ENCODE measurements at regions not wholly inside any gene's neighbourhood (a gene's known extent, or its start where the extent isn't known, plus 50 kb on each side); places are given as distances from the start of the nearest gene placed in this dataset.

DNA sequence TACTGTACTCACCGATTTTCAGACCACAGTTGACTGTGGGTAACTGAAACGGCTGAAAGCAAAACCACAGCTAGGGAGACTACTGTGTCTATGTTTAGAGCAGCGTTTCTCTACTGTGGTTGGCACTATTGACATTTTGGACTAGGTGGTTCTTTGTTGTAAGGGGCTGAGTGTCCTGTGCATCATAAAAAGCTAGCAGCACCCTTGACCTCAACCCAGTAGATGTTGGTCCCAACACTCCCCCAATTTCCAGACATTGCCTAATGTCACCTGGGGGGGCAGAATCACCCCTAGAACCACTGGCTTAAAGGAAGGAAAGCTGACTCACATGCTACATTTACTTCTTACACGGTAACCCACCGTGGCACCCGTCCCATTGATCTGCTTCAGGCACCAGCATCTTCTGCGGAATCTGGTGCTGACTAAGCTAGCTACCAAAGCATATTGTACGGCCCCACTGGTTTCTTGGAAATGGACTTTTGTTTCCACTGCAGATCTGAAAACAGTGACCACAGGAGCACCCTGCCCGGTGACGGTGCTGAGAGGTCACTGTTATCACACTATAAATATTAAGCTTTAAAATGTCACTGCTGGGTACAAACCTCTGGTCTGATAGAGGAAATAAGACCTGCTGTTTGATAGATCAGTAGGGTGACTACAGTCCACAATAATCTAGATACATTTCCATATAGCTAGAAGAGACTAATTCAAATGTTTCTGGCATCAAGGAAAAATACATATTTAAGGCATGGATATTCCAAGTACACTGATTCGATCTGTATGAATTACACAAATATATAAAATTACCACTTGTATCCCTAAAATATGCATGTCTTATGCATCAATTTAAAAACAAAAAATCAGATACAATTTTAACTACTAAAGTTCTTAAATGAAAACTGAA, 151.4 kb downstream of the HSD17B3 start:
- no peak for DNase-seq (ENCODE audit: low spot score)
- Histone ChIP-seq H3K4me3 (ENCODE audit: low read depth, low read length, poor library complexity, severe bottlenecking) (no peak overlapping the region), H3K4me1 (ENCODE audit: insufficient read depth, low read length, poor library complexity, severe bottlenecking) (no peaks in the 10 kb centered on the region), H3K9me2 (ENCODE audit: insufficient read depth, low read length) (no peaks in the 10 kb centered on the region), H3K79me2 (ENCODE audit: insufficient read depth, low read depth, low read length) (no peaks in the 10 kb centered on the region), H4K20me1 (ENCODE audit: insufficient read depth, low read length) (no peaks in the 10 kb centered on the region), H3K9me3 (ENCODE audit: low read length) (no peaks in the 10 kb centered on the region), H2AFZ (ENCODE audit: low read length) (no peak overlapping the region), H3K36me3 (ENCODE audit: insufficient read depth, low read length) (no peaks in the 10 kb centered on the region), H3K27ac (ENCODE audit: low read depth, low read length, poor library complexity, severe bottlenecking) (no peak overlapping the region), H3K4me2 (ENCODE audit: low read length) (no peak overlapping the region)
- intact Hi-C loops (cut with micrococcal nuclease; ENCODE audit: unreplicated experiment) = no loop called here
- no TSS peak for BruUV-seq (replicated peaks)
- POLR2A ChIA-PET = interaction anchor here (0.7 to 1.9 kb wide), 2 partner anchors 11 to 12 kb away, joined by 4 to 6 read pairs; no protein-coding TSS in a partner anchor
- TF ChIP-seq EZH2phosphoT487 (IDR thresholded peaks at IDR 0.05; ENCODE audit: borderline replicate concordance, low read depth, low read length) = no peak
- TF ChIP-seq, protein P1, sequence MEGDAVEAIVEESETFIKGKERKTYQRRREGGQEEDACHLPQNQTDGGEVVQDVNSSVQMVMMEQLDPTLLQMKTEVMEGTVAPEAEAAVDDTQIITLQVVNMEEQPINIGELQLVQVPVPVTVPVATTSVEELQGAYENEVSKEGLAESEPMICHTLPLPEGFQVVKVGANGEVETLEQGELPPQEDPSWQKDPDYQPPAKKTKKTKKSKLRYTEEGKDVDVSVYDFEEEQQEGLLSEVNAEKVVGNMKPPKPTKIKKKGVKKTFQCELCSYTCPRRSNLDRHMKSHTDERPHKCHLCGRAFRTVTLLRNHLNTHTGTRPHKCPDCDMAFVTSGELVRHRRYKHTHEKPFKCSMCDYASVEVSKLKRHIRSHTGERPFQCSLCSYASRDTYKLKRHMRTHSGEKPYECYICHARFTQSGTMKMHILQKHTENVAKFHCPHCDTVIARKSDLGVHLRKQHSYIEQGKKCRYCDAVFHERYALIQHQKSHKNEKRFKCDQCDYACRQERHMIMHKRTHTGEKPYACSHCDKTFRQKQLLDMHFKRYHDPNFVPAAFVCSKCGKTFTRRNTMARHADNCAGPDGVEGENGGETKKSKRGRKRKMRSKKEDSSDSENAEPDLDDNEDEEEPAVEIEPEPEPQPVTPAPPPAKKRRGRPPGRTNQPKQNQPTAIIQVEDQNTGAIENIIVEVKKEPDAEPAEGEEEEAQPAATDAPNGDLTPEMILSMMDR (conservative IDR thresholded peaks at IDR 0.05; ENCODE audit: low read length) = no peak
- CTCF ChIA-PET (ENCODE audit: unreplicated experiment) = no interaction called here

DNA sequence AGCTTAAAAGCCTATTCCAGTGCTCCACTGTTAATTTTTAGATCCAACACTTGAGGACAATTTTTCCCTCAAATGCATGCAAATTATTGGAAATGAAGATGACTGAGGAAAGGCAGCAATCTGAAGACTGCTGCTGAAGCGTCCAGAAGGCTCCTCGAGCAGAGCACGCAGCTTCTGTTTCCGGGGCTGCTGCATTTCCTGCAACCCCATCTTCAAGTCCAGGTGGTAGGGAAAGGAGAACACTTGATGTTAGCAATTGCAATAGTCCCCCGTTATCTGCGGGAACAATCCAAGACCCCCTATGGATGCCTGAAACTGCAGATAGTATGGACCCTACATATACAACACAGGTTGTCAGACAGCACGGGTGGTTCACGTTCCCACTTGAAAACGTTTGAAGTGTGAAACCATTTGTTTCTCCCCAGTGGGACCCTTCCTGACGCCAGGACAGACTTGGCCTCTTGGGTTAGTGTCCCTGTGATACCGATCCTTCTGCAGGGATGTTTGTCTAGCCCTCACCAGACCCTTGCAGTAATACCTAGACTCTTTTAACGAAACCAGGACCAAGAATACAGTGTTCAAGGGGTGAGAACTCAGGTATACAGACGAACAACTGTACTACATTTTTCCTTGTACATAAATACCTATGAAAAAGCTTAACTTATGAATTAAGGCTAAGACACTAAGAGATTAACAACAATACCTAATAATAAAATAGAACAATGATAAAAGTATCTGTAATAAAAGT, 152.3 kb downstream of the HSD17B3 start:
- no TSS peak for BruUV-seq (replicated peaks)
- H3K9me2 ChIP-seq (ENCODE audit: insufficient read depth, low read length) = no peaks in the 10 kb centered on the region
- H3K4me1 ChIP-seq (ENCODE audit: insufficient read depth, low read length, poor library complexity, severe bottlenecking) = no peaks in the 10 kb centered on the region
- H3K36me3 ChIP-seq (ENCODE audit: insufficient read depth, low read length) = no peaks in the 10 kb centered on the region
- no peak overlapping the region for H3K4me2 ChIP-seq (ENCODE audit: low read length)
- CTCF ChIA-PET (ENCODE audit: unreplicated experiment) = no interaction called here
- H3K27ac ChIP-seq (ENCODE audit: low read depth, low read length, poor library complexity, severe bottlenecking) = no peak overlapping the region
- no peaks in the 10 kb centered on the region for H3K9me3 ChIP-seq (ENCODE audit: low read length)
- H4K20me1 ChIP-seq (ENCODE audit: insufficient read depth, low read length) = no peaks in the 10 kb centered on the region
- intact Hi-C loops (cut with micrococcal nuclease; ENCODE audit: unreplicated experiment) = no loop called here
- no peak overlapping the region for H2AFZ ChIP-seq (ENCODE audit: low read length)
- POLR2A ChIA-PET = interaction anchor here (0.7 to 1.9 kb wide), 2 partner anchors 11 to 12 kb away, joined by 4 to 6 read pairs; no protein-coding TSS in a partner anchor
- no peak for TF ChIP-seq EZH2phosphoT487 (IDR thresholded peaks at IDR 0.05; ENCODE audit: borderline replicate concordance, low read depth, low read length)
- TF ChIP-seq, protein P1 (conservative IDR thresholded peaks at IDR 0.05; ENCODE audit: low read length) = no peak
- H3K4me3 ChIP-seq (ENCODE audit: low read depth, low read length, poor library complexity, severe bottlenecking) = no peak overlapping the region
- DNase-seq (ENCODE audit: low spot score) = no peak
- H3K79me2 ChIP-seq (ENCODE audit: insufficient read depth, low read depth, low read length) = no peaks in the 10 kb centered on the region
